ENCODE measurements at regions not wholly inside any gene's neighbourhood (a gene's known extent, or its start where the extent isn't known, plus 50 kb on each side); places are given as distances from the start of the nearest gene placed in this dataset.

DNA sequence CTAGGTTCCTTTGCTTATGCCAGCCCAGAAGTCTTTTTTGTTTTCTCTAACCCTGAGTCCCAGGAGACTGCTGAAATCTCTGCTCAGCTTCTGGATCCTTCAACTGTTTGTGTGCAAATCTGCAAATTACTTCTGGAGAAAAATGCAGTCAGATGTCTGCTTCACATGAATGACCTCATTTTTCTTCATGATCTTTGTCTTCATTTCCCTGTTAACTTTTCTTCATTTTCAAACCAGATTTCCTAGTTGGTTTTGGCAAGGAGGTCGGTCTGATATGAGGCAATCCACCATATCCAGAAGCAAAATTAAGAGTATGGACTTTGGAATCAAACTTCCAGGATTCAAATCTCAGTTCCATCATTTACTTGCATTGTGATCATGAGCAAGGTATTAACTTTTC, 66.8 kb downstream of the ZNF503 start:
- CTCF ChIA-PET, result no interaction called here
- intact Hi-C loops (cut with micrococcal nuclease; ENCODE audit: unreplicated experiment), result no loop called here
- H3K4me2 ChIP-seq, result no peak overlapping the region

GRCh38 chr10:75332081-75332480, 69.5 kb downstream of the ZNF503 start:
- intact Hi-C loops (cut with micrococcal nuclease; ENCODE audit: unreplicated experiment), result no loop called here
- POLR2A ChIA-PET (ENCODE audit: unreplicated experiment), result no interaction called here
- Histone ChIP-seq H3K9me2 (ENCODE audit: insufficient read depth) (no peaks in the 10 kb centered on the region), H3K4me1 (replicated peaks; ENCODE audit: insufficient read depth) (no peaks in the 10 kb centered on the region), H2AFZ (no peak overlapping the region), H3K27me3 (ENCODE audit: insufficient read depth, low read depth) (no peaks in the 10 kb centered on the region), H3K4me3 (no peak overlapping the region), H4K20me1 (ENCODE audit: insufficient read depth) (no peaks in the 10 kb centered on the region), H3F3A (ENCODE audit: insufficient read depth, low read depth) (peaks cover 5% of the 10 kb centered on the region), H3K79me2 (ENCODE audit: low read depth) (no peaks in the 10 kb centered on the region), H3K27ac (no peak overlapping the region), H3K36me3 (ENCODE audit: low read depth) (no peaks in the 10 kb centered on the region), H3K9me3 (ENCODE audit: insufficient read depth, low read depth) (0 out of 2 replicates have a peak, but pooled peaks cover 2% of the 10 kb centered on the region), H3K4me2 (no peak overlapping the region)
- no peak for DNase-seq
- CTCF ChIA-PET, result no interaction called here
- no peak for TF ChIP-seq EZH2 (IDR thresholded peaks at IDR 0.05; ENCODE audit: low read depth)
- TF ChIP-seq CTCF (conservative IDR thresholded peaks at IDR 0.05), result no peak
- no TSS peak for BruUV-seq (replicated peaks)

More for the DNA sequence above, 66.8 kb downstream of the ZNF503 start:
- H3K9me2 ChIP-seq (ENCODE audit: insufficient read depth), result no peaks in the 10 kb centered on the region
- POLR2A ChIA-PET (ENCODE audit: unreplicated experiment), result no interaction called here
- no peak overlapping the region for H2AFZ ChIP-seq
- H3K27ac ChIP-seq, result no peak overlapping the region
- BruUV-seq (replicated peaks), result no TSS peak
- no peaks in the 10 kb centered on the region for H4K20me1 ChIP-seq (ENCODE audit: insufficient read depth)
- TF ChIP-seq EZH2 (IDR thresholded peaks at IDR 0.05; ENCODE audit: low read depth), result no peak
- no peak for TF ChIP-seq CTCF (conservative IDR thresholded peaks at IDR 0.05)
- H3K4me1 ChIP-seq (replicated peaks; ENCODE audit: insufficient read depth), result no peaks in the 10 kb centered on the region
- DNase-seq, result no peak
- H3K27me3 ChIP-seq (ENCODE audit: insufficient read depth, low read depth), result no peaks in the 10 kb centered on the region
- H3K79me2 ChIP-seq (ENCODE audit: low read depth), result no peaks in the 10 kb centered on the region
- H3K9me3 ChIP-seq (ENCODE audit: insufficient read depth, low read depth), result 0 out of 2 replicates have a peak, but pooled peaks cover 2% of the 10 kb centered on the region
- no peak overlapping the region for H3K4me3 ChIP-seq
- no peaks in the 10 kb centered on the region for H3K36me3 ChIP-seq (ENCODE audit: low read depth)
- no peaks in the 10 kb centered on the region; the same call in 1 of the 2 replicates for H3F3A ChIP-seq (ENCODE audit: insufficient read depth, low read depth)

DNA sequence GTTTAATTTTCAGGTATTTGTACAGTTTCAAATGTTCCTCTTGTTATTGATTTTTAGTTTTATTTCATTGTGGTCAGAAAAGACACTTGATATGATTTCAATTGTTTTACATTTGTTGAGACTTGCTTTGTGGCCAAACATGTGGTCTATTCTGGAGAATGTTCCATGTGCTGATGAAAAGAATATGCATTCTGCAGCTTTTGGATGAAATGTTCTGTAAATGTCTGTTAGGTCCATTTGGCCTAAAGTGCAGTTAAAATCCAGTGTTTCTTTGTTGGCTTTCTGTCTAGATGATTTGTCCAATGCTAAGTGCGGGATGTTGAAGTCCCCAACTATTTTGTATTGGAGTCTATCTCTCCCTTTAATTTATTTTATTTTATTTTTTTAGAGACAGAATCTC, 70.5 kb downstream of the ZNF503 start:
- Histone ChIP-seq H3K27ac (no peak overlapping the region), H3K36me3 (ENCODE audit: low read depth) (no peaks in the 10 kb centered on the region), H2AFZ (no peak overlapping the region), H3K4me2 (no peak overlapping the region), H3K79me2 (ENCODE audit: low read depth) (no peaks in the 10 kb centered on the region), H3K9me3 (ENCODE audit: insufficient read depth, low read depth) (0 out of 2 replicates have a peak, but pooled peaks cover 2% of the 10 kb centered on the region), H3K27me3 (ENCODE audit: insufficient read depth, low read depth) (no peaks in the 10 kb centered on the region), H3K4me3 (no peak overlapping the region), H3K9me2 (ENCODE audit: insufficient read depth) (peaks cover under 1% of the 10 kb centered on the region; the same call in 1 of the 2 replicates), H3F3A (ENCODE audit: insufficient read depth, low read depth) (peaks cover 5% of the 10 kb centered on the region), H3K4me1 (replicated peaks; ENCODE audit: insufficient read depth) (no peaks in the 10 kb centered on the region), H4K20me1 (ENCODE audit: insufficient read depth) (no peaks in the 10 kb centered on the region)
- intact Hi-C loops (cut with micrococcal nuclease; ENCODE audit: unreplicated experiment), result no loop called here
- no peak for TF ChIP-seq EZH2 (IDR thresholded peaks at IDR 0.05; ENCODE audit: low read depth)
- TF ChIP-seq CTCF (conservative IDR thresholded peaks at IDR 0.05), result no peak
- ChIA-PET CTCF (no interaction called here), POLR2A (ENCODE audit: unreplicated experiment) (no interaction called here)
- no TSS peak for BruUV-seq (replicated peaks)
- DNase-seq, result no peak
